PC-3 (cell line): ENCODE measurements at regions not wholly inside any gene's neighbourhood (a gene's known extent, or its start where the extent isn't known, plus 50 kb on each side); places are given as distances from the start of the nearest gene placed in this dataset.

ENCODE experiments used
- ATAC-seq: fragments of 200-7000 bp; cut with Tn5 transposase; 2 replicates; pipeline ENCODE4 v1.9.1; 2020; ENCODE audit warnings: mild to moderate bottlenecking, moderate library complexity
- BruUV-seq: library from RNA; stranded (reverse); fragments of 400-500 nt; replicated peaks from 2 replicates; lab custom pipeline; 2021; lab: Mats Ljungman, UMichigan
- CTCF ChIA-PET: fragments of 300-600 bp; sonication (Branson Sonifier 250); formaldehyde crosslinking; loops from one replicate; lab custom pipeline; 2022; ENCODE audit warnings: antibody characterized with exemption; lab: Charles Lee
- POLR2A ChIA-PET: fragments of 300-600 bp; sonication (Branson Sonifier 250); formaldehyde crosslinking; loops from one replicate; lab custom pipeline; 2022; ENCODE audit warnings: antibody characterized with exemption; ENCODE audit not compliant: unreplicated experiment; lab: Charles Lee
- DNase-seq: peaks from one replicate; pipeline ENCODE4 v3.0.0-alpha.2; 2015
- H2AFZ ChIP-seq: fragments of 300-600 bp; sonication (generic); 2 replicates; pipeline ENCODE4 v1.6.0; 2016; ENCODE audit warnings: antibody characterized with exemption, low read length
- H3F3A ChIP-seq: fragments of 300-600 bp; sonication (generic); one replicate; pipeline ENCODE4 v1.6.0; 2017; ENCODE audit warnings: antibody characterized with exemption, low read length, control low read depth, mild to moderate bottlenecking; ENCODE audit not compliant: unreplicated experiment
- H3K27ac ChIP-seq: fragments of 300-600 bp; sonication (generic); 2 replicates; pipeline ENCODE4 v1.5.1; 2016; ENCODE audit warnings: mild to moderate bottlenecking, low read length
- H3K27me3 ChIP-seq: fragments of 300-600 bp; sonication (generic); 2 replicates; pipeline ENCODE4 v1.6.1; 2016; ENCODE audit warnings: low read length, mixed read lengths
- H3K36me3 ChIP-seq: fragments of 300-600 bp; sonication (generic); 2 replicates; pipeline ENCODE4 v1.6.1; 2016; ENCODE audit warnings: low read depth, mixed run types, low read length, mixed read lengths
- H3K4me1 ChIP-seq: fragments of 300-600 bp; sonication (generic); 2 replicates; pipeline ENCODE4 v1.5.1; 2016; ENCODE audit warnings: low read length; ENCODE audit not compliant: insufficient read depth
- H3K4me2 ChIP-seq: fragments of 300-600 bp; sonication (generic); 2 replicates; pipeline ENCODE4 v1.6.0; 2016; ENCODE audit warnings: low read length
- H3K4me3 ChIP-seq: fragments of 300-600 bp; sonication (generic); 2 replicates; pipeline ENCODE4 v1.5.1; 2016; ENCODE audit warnings: mild to moderate bottlenecking, low read length, mixed read lengths
- H3K79me2 ChIP-seq: fragments of 300-600 bp; sonication (generic); 2 replicates; pipeline ENCODE4 v1.6.1; 2017; ENCODE audit warnings: low read length, mixed read lengths
- H3K9ac ChIP-seq: fragments of 300-600 bp; sonication (generic); 2 replicates; pipeline ENCODE4 v1.6.0; 2016; ENCODE audit warnings: mild to moderate bottlenecking, low read length
- H3K9me2 ChIP-seq: fragments of 300-600 bp; sonication (generic); replicated peaks from 2 replicates; pipeline ENCODE4 v1.6.1; 2016; ENCODE audit warnings: mixed run types, low read length, mixed read lengths
- H3K9me3 ChIP-seq: fragments of 300-600 bp; sonication (generic); 2 replicates; pipeline ENCODE4 v1.6.1; 2016; ENCODE audit warnings: low read length, mixed read lengths
- H4K20me1 ChIP-seq: fragments of 300-600 bp; sonication (generic); 2 replicates; pipeline ENCODE4 v1.6.1; 2016; ENCODE audit warnings: low read length, mixed read lengths
- EZH2 ChIP-seq: fragments of 300-600 bp; sonication (generic); IDR thresholded peaks from one replicate; pipeline ENCODE4 v1.6.1; 2017; ENCODE audit warnings: antibody characterized with exemption, mild to moderate bottlenecking, low read length; ENCODE audit not compliant: unreplicated experiment
- EZH2phosphoT487 ChIP-seq: fragments of 300-600 bp; sonication (generic); IDR thresholded peaks from 2 replicates; pipeline ENCODE4 v1.6.1; 2018; ENCODE audit warnings: mild to moderate bottlenecking, antibody characterized with exemption, low read length, borderline replicate concordance
- intact Hi-C: fragments of 100-400 bp; cut with micrococcal nuclease; formaldehyde crosslinking; loops from 2 replicates; pipeline ENCODE4 v1.9.0; 2023
- TF ChIP-seq, protein P1 (sequence below): fragments of 300-600 bp; sonication (generic); conservative IDR thresholded peaks from 2 replicates; pipeline ENCODE4 v1.5.1; 2017; ENCODE audit warnings: antibody characterized with exemption, low read depth, mild to moderate bottlenecking, low read length

GRCh38 chr9:119091074-119091473 is 278.2 kb downstream of the BRINP1 start:
- Histone ChIP-seq H4K20me1 (no peaks in the 10 kb centered on the region), H3K36me3 (no peaks in the 10 kb centered on the region), H3K27me3 (no peaks in the 10 kb centered on the region), H3K4me3 (no peak overlapping the region), H3F3A (no peaks in the 10 kb centered on the region), H3K4me1 (no peaks in the 10 kb centered on the region), H3K9me3 (no peaks in the 10 kb centered on the region), H3K27ac (no peak overlapping the region), H3K9me2 (no peaks in the 10 kb centered on the region), H3K9ac (no peak overlapping the region), H3K4me2 (no peak overlapping the region), H3K79me2 (no peaks in the 10 kb centered on the region), H2AFZ (no peak overlapping the region)
- CTCF ChIA-PET: no interaction called here
- POLR2A ChIA-PET: no interaction called here
- no peak for ATAC-seq
- intact Hi-C loops: no loop called here
- DNase-seq: no peak
- no TSS peak for BruUV-seq
- TF ChIP-seq, protein P1, sequence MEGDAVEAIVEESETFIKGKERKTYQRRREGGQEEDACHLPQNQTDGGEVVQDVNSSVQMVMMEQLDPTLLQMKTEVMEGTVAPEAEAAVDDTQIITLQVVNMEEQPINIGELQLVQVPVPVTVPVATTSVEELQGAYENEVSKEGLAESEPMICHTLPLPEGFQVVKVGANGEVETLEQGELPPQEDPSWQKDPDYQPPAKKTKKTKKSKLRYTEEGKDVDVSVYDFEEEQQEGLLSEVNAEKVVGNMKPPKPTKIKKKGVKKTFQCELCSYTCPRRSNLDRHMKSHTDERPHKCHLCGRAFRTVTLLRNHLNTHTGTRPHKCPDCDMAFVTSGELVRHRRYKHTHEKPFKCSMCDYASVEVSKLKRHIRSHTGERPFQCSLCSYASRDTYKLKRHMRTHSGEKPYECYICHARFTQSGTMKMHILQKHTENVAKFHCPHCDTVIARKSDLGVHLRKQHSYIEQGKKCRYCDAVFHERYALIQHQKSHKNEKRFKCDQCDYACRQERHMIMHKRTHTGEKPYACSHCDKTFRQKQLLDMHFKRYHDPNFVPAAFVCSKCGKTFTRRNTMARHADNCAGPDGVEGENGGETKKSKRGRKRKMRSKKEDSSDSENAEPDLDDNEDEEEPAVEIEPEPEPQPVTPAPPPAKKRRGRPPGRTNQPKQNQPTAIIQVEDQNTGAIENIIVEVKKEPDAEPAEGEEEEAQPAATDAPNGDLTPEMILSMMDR: no peak
- TF ChIP-seq EZH2: no peak
- TF ChIP-seq EZH2phosphoT487: no peak

DNA sequence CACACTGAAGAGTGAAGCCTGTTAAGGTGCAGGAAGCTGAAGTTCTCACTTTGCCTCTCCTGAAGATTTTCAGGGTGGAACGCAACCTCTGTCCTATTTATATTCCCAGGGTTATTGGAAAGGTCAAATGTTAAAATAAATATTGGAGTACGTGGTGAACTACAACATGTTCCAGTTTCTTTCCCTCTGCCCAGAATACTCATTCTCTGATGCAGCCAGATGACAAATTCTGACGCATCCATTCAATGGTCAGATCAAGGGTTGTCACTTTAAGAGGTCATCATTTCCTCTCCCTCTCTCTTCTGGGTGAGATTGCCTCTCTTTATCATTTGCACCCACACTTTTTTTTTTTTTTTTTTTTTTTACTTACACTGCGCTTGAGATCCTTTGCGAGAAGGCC is 277.1 kb downstream of the BRINP1 start:
- no peak for DNase-seq
- no peak overlapping the region for H3K9ac ChIP-seq
- TF ChIP-seq EZH2: no peak
- TF ChIP-seq, protein P1: no peak
- no peak for TF ChIP-seq EZH2phosphoT487
- no peaks in the 10 kb centered on the region for H3F3A ChIP-seq
- H2AFZ ChIP-seq: no peak overlapping the region
- intact Hi-C loops: no loop called here
- H3K9me2 ChIP-seq: no peaks in the 10 kb centered on the region
- CTCF ChIA-PET: no interaction called here
- no peak for ATAC-seq
- no peak overlapping the region for H3K4me3 ChIP-seq
- H3K79me2 ChIP-seq: no peaks in the 10 kb centered on the region
- no peaks in the 10 kb centered on the region for H4K20me1 ChIP-seq
- H3K27me3 ChIP-seq: no peaks in the 10 kb centered on the region
- POLR2A ChIA-PET: no interaction called here
- H3K36me3 ChIP-seq: no peaks in the 10 kb centered on the region
- BruUV-seq: no TSS peak
- no peaks in the 10 kb centered on the region for H3K4me1 ChIP-seq
- H3K4me2 ChIP-seq: no peak overlapping the region
- no peak overlapping the region for H3K27ac ChIP-seq
- no peaks in the 10 kb centered on the region for H3K9me3 ChIP-seq

- H3K79me2 ChIP-seq: no peaks in the 10 kb centered on the region
- no peaks in the 10 kb centered on the region for H3K36me3 ChIP-seq
- H3K27me3 ChIP-seq: no peaks in the 10 kb centered on the region
- ATAC-seq (no peak), DNase-seq (no peak)
- no TSS peak for BruUV-seq
- no peaks in the 10 kb centered on the region for H3K4me1 ChIP-seq
- no peak overlapping the region for H3K27ac ChIP-seq
- ChIA-PET CTCF (no interaction called here), POLR2A (no interaction called here)
- H3F3A ChIP-seq: no peaks in the 10 kb centered on the region
- no peak overlapping the region for H2AFZ ChIP-seq
- no peaks in the 10 kb centered on the region for H3K9me3 ChIP-seq
- no peaks in the 10 kb centered on the region for H4K20me1 ChIP-seq
- H3K4me2 ChIP-seq: no peak overlapping the region
- intact Hi-C loops: no loop called here
- TF ChIP-seq, protein P1: no peak
- TF ChIP-seq EZH2phosphoT487 (no peak), EZH2 (no peak)
- no peaks in the 10 kb centered on the region for H3K9me2 ChIP-seq
- no peak overlapping the region for H3K4me3 ChIP-seq
- no peak overlapping the region for H3K9ac ChIP-seq
Observed at GRCh38 chr9:119094086-119094485, 275.1 kb downstream of the BRINP1 start.
